Peyer's patch (tissue), 4 donors: ENCODE measurements at regions not wholly inside any gene's neighbourhood (a gene's known extent, or its start where the extent isn't known, plus 50 kb on each side); places are given as distances from the start of the nearest gene placed in this dataset.

ENCODE experiments used
- CTCF ChIP-seq, 6 experiments: fragments of 450-650 bp in 4 of 6; fragments of 200-600 bp in 2 of 6; sonication (generic) in 1 of 6; IDR thresholded peaks; one replicate each; pipeline ENCODE4 v1.5.1; 2017 to 2019; ENCODE audit warnings: antibody characterized with exemption in 6 of 6, mild to moderate bottlenecking in 3 of 6, moderate library complexity in 1 of 6
- POLR2A ChIP-seq, 2 donors: fragments of 450-650 bp; IDR thresholded peaks; one replicate each; pipeline ENCODE4 v1.5.1; 2017; ENCODE audit warnings: antibody characterized with exemption in 2 of 2, mild to moderate bottlenecking in 2 of 2, moderate library complexity in 2 of 2

- TF ChIP-seq POLR2A (IDR thresholded peaks at IDR 0.05) (no peak), CTCF (IDR thresholded peaks at IDR 0.05) (no peak)
These were observed 318.5 kb downstream of the HRH4 start for GRCh38 chr18:24778810-24779418.
